H1 (cell line): ENCODE measurements at regions not wholly inside any gene's neighbourhood (a gene's known extent, or its start where the extent isn't known, plus 50 kb on each side); places are given as distances from the start of the nearest gene placed in this dataset.

Experiments
- CHD7 ChIP-seq: fragments of 300-600 bp; sonication (generic); IDR thresholded peaks from 2 replicates; pipeline ENCODE4 v1.7.1; 2012; ENCODE audit warnings: low read length, moderate library complexity, mild to moderate bottlenecking, inconsistent platforms; ENCODE audit not compliant: insufficient replicate concordance
- CTCF ChIP-seq, 3 experiments: IDR thresholded peaks; 1 replicate in 2 of 3; 2 replicates in 1 of 3; pipeline versions ENCODE4 v1.5.1 to v1.6.1; 2011; ENCODE audit warnings: low read length in 3 of 3, mild to moderate bottlenecking in 3 of 3, inconsistent platforms in 2 of 3, low read depth in 1 of 3, moderate library complexity in 1 of 3; ENCODE audit not compliant: insufficient read depth in 1 of 3; ENCODE audit errors: control extremely low read depth in 1 of 3
- EZH2 ChIP-seq: fragments of 200-600 bp; sonication (generic); IDR thresholded peaks from 2 replicates; pipeline ENCODE4 v1.7.1; 2012; ENCODE audit warnings: low read depth, mild to moderate bottlenecking, moderate library complexity, low read length, inconsistent platforms; ENCODE audit not compliant: severe bottlenecking
- GABPA ChIP-seq: IDR thresholded peaks from 2 replicates; pipeline ENCODE4 v1.6.1; 2011; ENCODE audit warnings: mild to moderate bottlenecking, low read length, moderate library complexity, borderline replicate concordance; ENCODE audit not compliant: insufficient read depth
- JUN ChIP-seq: IDR thresholded peaks from 2 replicates; pipeline ENCODE4 v1.6.1; 2011; ENCODE audit warnings: low read depth, mild to moderate bottlenecking, improper control_type of control experiment, low read length
- MAFK ChIP-seq: IDR thresholded peaks from 2 replicates; pipeline ENCODE4 v1.6.1; 2012; ENCODE audit warnings: low read depth, mild to moderate bottlenecking, improper control_type of control experiment, low read length
- SIN3A ChIP-seq, 2 experiments: IDR thresholded peaks in 1 of 2; conservative IDR thresholded peaks in 1 of 2; 2 replicates each; pipeline ENCODE4 v1.6.1; 2011 to 2012; ENCODE audit warnings: low read length in 2 of 2, improper control_type of control experiment in 1 of 2, low read depth in 1 of 2, mild to moderate bottlenecking in 1 of 2
- YY1 ChIP-seq: IDR thresholded peaks from 2 replicates; pipeline ENCODE4 v1.6.1; 2011; ENCODE audit warnings: low read depth, mild to moderate bottlenecking, low read length

- TF ChIP-seq CHD7 (no peak), EZH2 (no peak), JUN (no peak), CTCF (IDR thresholded peaks at IDR 0.05; ENCODE audit: control extremely low read depth in 1 of 3, insufficient read depth in 1 of 3, low read depth in 1 of 3, low read length in 3 of 3) (no peak), YY1 (no peak), MAFK (no peak), GABPA (no peak), SIN3A (conservative IDR thresholded peaks at IDR 0.05 in 1 of 2, IDR thresholded peaks at IDR 0.05 in 1 of 2; ENCODE audit: low read depth in 1 of 2, low read length in 2 of 2) (no peak)
Observed at GRCh38 chr9:100959226-100959625, 69.3 kb upstream of the PLPPR1 start (continued).
